ENCODE measurements at regions not wholly inside any gene's neighbourhood (a gene's known extent, or its start where the extent isn't known, plus 50 kb on each side); places are given as distances from the start of the nearest gene placed in this dataset.

GRCh38 chr10:107565014-107565413 lies 400.5 kb upstream of the SORCS1 start:
- Histone ChIP-seq H2AFZ (ENCODE audit: low read depth, low read length, poor library complexity, severe bottlenecking) (no peak overlapping the region), H4K20me1 (ENCODE audit: insufficient read depth) (no peaks in the 10 kb centered on the region), H3K9me2 (ENCODE audit: insufficient read depth) (no peaks in the 10 kb centered on the region), H3K9me3 (ENCODE audit: control insufficient read depth in 1 of 2, insufficient read depth in 1 of 2, low read depth in 1 of 2, low read length in 2 of 2) (peaks cover 37 to 44% of the 10 kb centered on the region in 2 experiments), H3K4me1 (ENCODE audit: control insufficient read depth in 1 of 2, insufficient read depth in 2 of 2, low read length in 2 of 2) (no peaks in the 10 kb centered on the region), H3K4me2 (ENCODE audit: low read length) (no peak overlapping the region), H3K27me3 (ENCODE audit: insufficient read depth, low read length) (no peaks in the 10 kb centered on the region), H3K4me3 (replicated peaks in 1 of 2; ENCODE audit: low read depth in 1 of 2, low read length in 2 of 2) (no peak overlapping the region), H3K27ac (ENCODE audit: low read depth, low read length) (no peak overlapping the region), H3K79me2 (ENCODE audit: insufficient read depth, low read length) (no peaks in the 10 kb centered on the region), H3K9ac (ENCODE audit: low read length) (no peak overlapping the region), H3K36me3 (ENCODE audit: control insufficient read depth in 1 of 2, insufficient read depth in 2 of 2, low read length in 2 of 2) (no peaks in the 10 kb centered on the region)
- DNase-seq (ENCODE audit: low read depth, low spot score) (no peak), ATAC-seq (no peak)
- ChIA-PET RAD21 (ENCODE audit: low non-redundant PET in 1 of 2, low total read pairs in 2 of 2, uncharacterized antibody in 2 of 2, unreplicated experiment in 2 of 2) (no interaction called here), POLR2A (no interaction called here), CTCF (no interaction called here)
- intact Hi-C loops (cut with micrococcal nuclease), result no loop called here
- TF ChIP-seq SIN3A (IDR thresholded peaks at IDR 0.05; ENCODE audit: low read depth) (no peak), ZNF274 (IDR thresholded peaks at IDR 0.05; ENCODE audit: low read depth, low read length) (no peak), MAX (IDR thresholded peaks at IDR 0.05) (no peak), ATF3 (IDR thresholded peaks at IDR 0.05) (no peak), REST (IDR thresholded peaks at IDR 0.05; ENCODE audit: low read depth) (no peak), SRF (IDR thresholded peaks at IDR 0.05; ENCODE audit: low read depth) (no peak), SP1 (IDR thresholded peaks at IDR 0.05; ENCODE audit: low read depth) (no peak), TCF7L2 (IDR thresholded peaks at IDR 0.05; ENCODE audit: borderline replicate concordance, extremely low read depth, insufficient read depth, insufficient read length) (no peak), FOSL1 (IDR thresholded peaks at IDR 0.05; ENCODE audit: low read depth) (no peak), CEBPB (IDR thresholded peaks at IDR 0.05; ENCODE audit: low read depth) (no peak), CTCF (IDR thresholded peaks at IDR 0.05 in 2 of 3, conservative IDR thresholded peaks at IDR 0.05 in 1 of 3; ENCODE audit: borderline replicate concordance in 1 of 3, insufficient read depth in 1 of 3, low read depth in 2 of 3, low read length in 2 of 3) (no peak), ZFX (IDR thresholded peaks at IDR 0.05) (no peak), EGR1 (IDR thresholded peaks at IDR 0.05; ENCODE audit: low read depth) (no peak), ELF1 (IDR thresholded peaks at IDR 0.05; ENCODE audit: borderline replicate concordance, low read depth) (no peak), EZH2 (IDR thresholded peaks at IDR 0.05) (no peak), POLR2A (IDR thresholded peaks at IDR 0.05; ENCODE audit: borderline replicate concordance, extremely low read depth, insufficient read depth, insufficient read length) (no peak), YY1 (IDR thresholded peaks at IDR 0.05; ENCODE audit: extremely low read depth, insufficient replicate concordance, low read depth, low read length) (no peak)
- no TSS peak for BruUV-seq (replicated peaks)

Measured in HCT116 (cell line).